Inflammatory macrophage treated with lipopolysaccharide for 4 hours (primary cell): ENCODE measurements at regions not wholly inside any gene's neighbourhood (a gene's known extent, or its start where the extent isn't known, plus 50 kb on each side); places are given as distances from the start of the nearest gene placed in this dataset.
A peak's percentile ranks its signal among the peaks of the same experiment; 100 is the strongest.

ENCODE experiments used
- DNase-seq: peaks from one replicate; pipeline ENCODE4 v3.0.0-alpha.2; 2020

DNA sequence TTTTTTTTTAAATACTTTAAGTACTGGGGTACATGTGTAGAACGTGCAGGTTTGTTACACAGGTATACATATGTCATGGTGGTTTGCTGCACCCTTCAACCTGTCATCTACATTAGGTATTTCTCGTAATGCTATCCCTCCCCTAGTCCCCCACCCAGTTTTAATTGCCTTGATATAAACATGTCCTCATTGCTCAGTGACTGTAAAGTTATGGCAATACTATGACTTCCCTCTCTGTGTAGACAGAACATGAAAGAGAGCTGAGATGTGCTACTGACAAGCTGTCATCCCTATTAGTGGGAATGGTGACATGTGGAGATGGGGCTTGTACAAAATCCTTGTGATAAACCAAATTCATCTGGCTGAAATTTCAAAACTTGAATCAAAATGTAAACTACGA, 449.7 kb upstream of the TRIB2 start:
- DNase-seq = no peak

DNA sequence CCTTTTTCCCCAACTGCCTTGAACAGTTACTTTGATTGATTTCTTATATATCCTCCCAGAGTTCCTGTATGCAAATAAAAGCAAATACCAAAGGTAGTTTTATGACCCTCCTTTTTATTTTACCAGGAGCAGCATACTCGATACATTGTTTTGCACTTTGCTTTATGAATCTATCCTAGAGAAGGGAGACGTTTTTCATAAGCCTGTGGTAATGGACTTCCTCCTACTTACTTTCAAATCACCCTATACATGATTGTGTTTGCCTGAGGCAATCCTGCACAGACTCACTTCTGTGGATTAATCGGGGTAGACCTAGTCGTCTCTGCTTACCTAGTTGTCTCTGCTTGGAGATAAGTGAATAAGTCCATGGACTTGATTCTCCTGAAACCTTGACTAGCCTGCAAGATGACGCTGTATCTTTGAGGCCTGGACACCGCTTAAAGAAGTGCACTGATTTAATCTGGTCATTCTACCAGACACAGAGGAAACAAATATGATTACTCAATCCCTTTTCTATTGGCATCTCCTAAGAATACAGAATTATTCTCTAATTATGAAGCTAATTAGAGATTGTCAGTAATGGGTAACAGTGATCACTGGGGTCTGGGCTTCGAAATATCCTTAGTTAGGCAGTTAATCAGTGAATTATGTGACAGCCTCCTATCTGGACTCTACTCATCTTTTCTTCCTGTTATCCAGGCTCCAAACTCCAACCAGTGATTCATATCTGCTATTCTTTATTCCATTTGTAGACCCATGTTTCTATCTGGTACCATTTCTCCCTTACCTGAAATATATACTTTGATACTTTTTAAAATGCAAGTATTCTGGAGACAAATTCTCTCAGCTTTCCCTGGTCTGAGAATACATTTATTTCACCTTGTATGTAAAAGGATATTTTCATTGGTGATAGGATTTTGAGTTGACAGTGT, 447.4 kb upstream of the TRIB2 start:
- peak; percentile 17 for DNase-seq

DNA sequence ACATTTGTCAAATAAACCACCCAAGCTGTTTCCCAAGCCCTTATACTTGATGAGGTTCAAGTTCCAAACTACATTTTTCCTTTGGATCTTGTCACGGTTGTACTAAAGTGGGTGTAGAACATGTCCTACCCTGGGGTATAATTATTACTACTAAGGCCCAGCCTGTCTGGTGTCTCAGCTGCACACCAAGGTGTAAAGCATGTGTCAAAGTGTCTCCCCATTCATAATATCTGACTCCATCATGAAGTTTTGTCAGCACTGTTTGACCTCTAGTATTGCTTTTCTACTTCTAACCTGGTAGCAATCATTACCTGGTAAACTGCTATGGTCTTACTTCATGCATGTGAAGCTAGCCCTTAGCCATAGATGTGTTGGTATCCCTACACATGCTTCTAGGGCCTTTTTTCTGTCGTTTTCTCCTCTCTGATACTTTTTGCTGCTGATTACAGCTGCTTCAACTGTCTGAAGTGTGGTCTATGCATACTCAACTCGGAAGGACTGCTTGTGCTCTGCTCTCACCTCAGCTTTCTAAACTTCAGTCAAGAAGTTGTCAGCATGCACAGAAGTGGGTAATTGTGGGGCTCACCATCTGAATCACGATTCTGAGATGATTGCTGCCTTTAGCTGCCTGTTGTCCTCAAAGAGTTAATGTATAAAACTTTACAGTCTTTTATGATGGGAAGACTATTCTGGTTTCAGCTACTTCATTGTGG, 445.7 kb upstream of the TRIB2 start:
- no peak for DNase-seq

DNA sequence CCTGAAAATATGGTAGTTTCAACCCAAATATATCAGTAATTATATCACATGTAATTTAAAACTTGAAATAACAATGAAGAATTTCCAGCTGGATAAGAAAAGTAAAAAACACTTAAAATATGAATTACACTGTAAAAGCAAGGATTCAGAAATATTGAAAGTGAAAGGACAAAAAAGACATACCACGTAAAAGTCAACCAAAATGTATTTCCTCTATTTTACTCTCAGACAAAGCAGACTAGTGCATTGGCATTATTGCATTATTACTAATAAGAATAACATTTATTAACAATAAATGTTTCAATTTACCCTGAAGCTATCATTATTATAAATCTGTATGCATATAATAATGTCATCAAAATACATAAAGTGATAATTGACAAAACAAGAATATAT, 445.1 kb upstream of the TRIB2 start:
- peak; percentile 72 for DNase-seq

DNA sequence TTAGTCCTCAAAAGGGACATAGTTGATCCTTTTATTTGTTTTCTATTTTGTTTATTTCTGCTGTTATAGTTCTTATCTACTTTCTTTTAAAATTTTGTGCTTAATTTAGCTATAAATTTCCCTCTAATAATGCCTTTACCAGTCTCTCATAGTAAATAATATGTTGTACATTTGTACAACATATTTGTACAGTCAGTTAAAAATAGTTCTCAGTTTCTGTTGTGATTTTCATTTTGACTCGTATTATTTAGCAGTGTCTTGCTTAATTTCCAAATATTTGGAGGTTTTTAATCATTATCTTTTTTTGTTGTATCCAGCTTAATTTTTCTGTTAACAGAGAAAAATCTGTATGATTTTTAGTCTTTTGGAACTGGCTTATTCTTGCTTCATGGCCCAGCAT, 443.6 kb upstream of the TRIB2 start:
- DNase-seq = no peak

DNA sequence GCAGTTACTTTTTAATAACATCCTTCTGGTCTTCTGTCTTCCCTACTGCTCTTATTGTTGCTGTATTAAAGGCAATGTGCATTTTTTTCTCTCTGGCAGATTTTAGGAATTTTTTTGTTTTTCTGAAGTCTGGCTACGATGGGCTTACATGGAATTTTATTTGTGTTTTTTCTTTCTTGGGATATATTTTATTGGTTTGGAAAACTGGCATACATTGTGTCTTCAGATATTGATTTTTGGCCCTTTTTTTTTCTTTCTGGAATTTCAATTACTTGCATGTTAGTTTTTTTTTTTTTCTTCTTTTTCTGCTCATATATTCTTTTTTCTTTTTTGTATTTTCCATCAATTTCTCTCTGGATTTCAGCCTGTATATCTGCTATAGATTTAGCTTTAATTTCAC, 442.1 kb upstream of the TRIB2 start:
- no peak for DNase-seq

DNA sequence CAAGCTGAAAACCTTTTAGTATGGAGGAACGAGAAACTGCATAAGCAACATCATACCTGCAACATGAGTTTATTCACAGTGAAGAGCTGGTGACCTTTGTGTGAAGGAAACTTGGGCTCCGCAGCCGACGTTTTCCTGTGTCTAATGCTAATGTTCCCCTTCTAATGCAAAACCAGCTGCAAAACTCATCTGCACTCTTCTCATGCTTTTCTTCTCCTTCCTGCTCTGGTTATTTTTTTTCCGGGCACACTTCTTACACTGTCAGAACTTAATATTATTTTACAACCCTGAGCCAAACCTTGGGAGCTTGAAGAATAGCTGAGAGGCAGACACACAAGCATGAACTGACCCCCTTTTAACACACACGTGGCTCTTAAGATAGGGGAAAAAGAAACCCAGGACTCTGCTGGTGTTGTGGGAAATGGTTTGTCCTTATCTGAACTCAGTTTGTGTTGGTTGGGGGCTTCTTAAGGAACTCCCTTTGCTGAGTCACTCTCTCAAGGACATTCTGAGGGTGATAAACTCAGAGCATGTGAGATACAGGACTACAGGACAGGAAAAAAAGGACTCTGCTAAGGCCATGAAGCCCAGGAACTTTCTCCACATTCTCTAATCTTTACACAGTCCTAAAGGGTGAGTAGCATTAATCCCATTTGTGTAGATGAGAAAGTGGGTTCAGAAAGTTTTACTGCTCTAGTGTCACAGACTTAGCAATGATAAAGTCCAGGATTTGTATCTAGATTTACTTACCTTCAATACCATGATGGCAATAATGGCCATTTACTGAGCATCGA, 439.3 kb upstream of the TRIB2 start:
- DNase-seq = no peak

DNA sequence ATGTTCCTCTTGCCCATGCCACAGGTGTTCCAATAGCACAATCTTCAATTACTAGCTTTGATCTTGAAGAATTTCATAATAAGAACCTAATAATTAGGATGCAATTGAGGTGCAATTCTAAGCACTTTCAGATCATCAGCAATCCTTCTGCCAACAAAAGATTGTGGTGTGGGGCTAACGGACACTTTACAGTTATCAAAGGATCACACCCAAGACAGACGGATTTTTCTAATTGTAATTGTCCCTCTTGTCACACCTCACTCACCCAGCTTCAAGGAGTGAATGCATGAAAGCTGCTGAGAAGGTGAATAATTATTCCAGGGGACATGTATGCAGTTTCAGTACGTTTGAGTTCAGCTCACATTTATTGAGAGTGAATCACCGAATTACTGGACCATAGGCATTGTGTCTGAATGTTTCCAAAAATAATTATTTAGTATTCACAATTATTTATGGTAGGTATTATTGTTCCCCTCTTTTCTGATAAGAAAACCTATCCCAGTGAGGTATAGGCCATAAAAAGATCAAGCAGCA, 438.5 kb upstream of the TRIB2 start:
- no peak for DNase-seq

DNA sequence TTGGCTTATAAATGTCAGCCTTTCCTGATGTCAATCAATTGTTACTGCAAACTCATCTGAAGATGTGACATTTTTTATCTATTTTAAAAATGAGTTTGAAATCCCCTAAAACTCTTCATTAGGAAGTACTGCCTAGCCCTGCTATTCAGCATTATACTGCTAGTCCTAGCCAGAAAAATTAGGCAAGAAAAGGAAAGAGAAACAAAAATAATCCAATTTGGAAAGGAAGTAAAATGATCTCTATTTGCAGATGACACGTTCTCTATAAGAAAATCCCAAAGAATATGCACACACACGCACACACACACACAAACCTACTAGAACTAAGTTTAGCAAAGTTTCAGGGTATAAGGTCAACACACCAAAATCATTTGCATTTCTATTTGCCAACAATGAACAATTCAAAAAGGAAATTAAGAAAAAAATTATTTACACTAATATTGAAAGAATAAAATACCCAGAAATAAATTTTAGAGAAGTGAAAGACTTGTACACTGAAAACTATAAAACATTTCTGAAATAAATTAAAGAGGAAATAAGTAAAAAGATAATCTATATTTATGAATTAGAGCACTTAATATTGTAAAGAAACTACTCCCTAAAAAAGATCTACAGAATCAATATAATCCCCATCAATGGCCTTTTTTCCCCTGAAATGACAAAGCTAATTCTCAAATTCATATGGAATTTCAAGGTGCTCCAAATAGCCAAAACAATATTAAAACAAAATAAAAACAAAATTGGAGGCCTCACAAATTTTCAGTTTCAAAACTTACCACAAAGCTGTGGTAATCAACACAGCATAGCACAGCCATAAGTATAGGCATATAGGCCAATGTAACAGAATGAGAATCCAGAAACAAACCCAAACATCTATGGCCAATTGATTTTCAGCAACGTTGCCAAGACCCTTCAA, 433.7 kb upstream of the TRIB2 start:
- DNase-seq = peak; percentile 13

DNA sequence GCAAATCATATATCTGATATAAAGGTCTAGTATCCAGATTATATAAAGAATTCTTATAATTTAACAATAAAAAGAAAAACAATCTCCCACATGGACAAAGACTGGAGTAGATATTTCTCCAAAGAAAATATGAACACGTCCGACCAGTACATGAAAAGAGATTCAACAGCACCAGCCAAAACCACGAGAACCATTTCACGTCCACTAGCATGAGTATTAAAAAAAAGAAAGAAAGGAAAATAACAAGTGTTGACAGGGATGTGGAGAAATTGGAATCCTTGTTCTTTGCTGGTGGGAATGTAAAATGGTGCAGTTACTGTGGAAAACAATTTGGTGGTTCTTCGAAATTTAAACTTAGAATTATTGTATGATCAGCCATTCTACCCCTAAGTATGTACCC, 432.7 kb upstream of the TRIB2 start:
- no peak for DNase-seq

DNA sequence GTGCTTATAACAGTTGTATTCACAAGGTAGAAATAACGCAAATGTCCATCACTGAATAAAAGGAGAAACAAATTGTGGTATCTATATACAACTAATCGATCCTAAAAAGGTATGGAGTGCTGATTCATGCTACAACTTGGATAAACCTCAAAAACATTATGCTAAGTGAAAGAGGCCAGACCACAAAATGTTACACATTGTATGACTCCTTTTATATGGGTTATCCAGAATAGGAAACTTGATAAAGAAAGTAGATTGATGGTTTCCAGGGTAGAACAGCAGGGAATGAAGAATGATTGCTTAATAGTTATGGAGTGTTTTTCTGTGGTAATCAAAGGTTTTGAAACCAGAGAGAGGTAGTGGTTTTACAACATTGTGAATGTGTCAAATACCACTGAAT, 432.2 kb upstream of the TRIB2 start:
- peak; percentile 32 for DNase-seq

DNA sequence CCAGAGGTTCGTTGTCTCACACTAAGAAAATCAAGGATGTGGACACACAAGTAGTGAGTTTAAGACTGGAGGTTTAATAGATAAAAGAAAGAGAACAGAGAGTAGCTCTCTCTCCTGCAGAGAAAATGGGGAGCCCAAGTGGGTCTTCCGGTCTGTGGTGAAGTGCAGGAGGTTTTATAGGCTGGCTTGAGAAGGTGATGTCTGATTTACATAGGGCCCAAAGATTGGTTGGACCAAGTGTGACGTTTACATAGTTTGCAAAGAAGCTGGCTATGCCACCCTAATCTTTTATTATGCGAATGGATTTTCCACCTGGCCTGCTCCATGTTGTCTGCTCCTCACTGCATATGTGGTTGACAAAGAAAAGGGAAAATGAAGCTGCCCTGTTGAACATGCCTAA, 430.4 kb upstream of the TRIB2 start:
- no peak for DNase-seq

DNA sequence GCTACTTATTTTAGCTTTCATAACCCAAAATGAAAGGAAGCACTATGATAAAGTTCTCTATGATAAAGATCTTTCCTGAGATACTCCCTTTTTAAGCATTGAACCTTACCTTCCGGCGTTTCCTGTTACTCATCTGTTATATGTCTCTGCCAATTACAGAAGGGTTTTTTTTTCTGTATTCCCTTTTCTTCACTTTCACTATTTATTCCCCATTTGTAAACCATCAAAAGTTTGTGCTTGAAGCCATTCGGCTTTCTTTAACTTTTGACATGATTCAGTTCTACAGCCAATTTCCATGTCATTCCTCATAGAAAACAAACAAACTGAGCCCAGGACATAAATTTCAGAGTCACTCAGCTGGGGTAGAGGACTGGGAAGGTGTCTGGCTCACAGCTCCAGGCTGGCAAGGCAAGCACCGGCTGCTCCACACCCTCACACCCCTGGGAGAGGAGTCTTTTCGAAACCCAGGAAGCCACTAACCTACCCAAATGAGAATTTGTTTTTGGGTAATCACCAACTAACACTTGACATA, 429.4 kb upstream of the TRIB2 start:
- DNase-seq = no peak

DNA sequence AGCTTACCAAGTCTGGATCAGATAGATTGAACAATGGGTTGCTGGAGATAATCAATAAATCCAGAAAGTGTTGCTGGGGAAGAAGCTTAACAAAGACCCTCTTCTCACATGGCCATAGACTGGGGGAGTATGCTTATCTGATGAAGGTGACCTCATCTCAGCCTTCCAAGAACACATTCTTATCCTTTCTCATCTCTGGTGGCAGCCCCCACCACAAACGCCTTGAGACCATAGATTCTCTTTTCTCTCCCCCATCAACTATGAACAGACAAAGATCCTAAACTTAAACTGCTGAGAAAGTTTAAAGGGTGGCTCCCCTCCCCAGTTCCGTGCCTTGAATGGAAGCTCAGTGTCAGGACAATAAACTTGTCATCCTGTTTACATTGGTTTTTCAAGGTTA, 428.7 kb upstream of the TRIB2 start:
- no peak for DNase-seq

DNA sequence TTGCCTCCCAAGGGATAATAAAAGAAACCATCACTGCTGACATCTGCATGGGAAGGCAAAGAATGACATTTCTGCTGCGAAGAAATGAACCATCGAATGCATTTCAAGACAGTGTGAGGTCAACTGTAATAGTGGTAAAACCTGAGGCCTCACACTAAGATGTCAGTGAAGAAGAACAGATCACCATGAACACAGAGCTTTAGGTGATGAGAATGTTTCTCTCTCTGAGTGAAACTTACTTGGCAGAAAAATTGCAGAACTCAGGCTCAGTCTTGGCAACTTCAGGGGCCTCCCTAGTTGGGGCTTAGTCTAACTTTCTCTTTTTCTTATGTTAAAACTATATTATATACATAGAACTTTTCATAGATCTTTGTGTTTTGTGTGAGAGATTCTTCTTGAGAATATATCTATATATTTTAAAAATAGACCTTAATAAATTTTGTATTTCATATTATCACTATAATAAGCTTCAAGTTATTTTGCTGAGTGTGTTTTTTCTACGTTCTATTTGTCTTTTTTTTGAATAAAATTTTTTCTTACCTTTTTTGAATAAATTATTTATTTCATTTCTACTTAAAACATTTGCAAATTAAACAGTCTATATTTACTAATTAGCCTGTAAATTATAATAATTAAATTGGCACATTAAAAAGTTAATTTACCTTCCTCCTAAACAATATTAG, 427.5 kb upstream of the TRIB2 start:
- no peak for DNase-seq

DNA sequence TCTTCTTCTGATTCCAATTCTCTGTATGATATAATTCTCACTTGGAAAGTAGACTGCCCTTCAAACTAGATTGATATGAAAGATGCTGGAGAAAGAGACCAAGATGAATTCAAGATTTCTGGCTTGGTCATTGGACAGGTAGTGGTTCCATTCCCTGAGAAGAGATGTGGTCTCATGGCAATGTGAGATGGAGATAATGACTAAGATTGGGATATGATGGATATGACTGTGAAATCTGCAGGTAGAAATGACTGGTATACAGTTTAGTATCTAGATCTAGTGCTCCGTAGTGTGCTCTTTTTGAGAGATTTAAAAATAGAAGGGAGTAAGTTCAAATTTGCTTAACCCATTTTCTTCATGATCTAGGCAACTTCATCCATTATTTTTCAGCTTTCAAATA, 425.4 kb upstream of the TRIB2 start:
- DNase-seq = no peak

DNA sequence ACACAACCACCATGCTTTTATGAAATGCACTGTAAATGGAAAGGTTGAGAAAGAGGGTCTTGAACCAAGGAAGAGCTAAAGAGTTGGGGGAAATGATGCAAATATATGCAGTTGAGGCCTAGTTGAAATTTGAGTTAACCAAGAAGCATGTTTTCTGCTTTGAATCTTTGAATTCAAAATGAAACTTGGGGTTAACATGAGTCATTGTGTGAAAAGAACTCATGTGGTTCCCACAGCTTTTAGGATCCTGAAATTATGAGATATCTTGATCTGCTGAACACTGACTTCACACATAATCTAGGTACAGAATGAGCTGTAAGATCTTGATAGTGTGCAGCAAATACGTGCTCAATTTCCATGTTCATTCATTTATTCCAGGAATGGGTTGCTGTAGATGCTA, 422.9 kb upstream of the TRIB2 start:
- DNase-seq = peak; percentile 14

DNA sequence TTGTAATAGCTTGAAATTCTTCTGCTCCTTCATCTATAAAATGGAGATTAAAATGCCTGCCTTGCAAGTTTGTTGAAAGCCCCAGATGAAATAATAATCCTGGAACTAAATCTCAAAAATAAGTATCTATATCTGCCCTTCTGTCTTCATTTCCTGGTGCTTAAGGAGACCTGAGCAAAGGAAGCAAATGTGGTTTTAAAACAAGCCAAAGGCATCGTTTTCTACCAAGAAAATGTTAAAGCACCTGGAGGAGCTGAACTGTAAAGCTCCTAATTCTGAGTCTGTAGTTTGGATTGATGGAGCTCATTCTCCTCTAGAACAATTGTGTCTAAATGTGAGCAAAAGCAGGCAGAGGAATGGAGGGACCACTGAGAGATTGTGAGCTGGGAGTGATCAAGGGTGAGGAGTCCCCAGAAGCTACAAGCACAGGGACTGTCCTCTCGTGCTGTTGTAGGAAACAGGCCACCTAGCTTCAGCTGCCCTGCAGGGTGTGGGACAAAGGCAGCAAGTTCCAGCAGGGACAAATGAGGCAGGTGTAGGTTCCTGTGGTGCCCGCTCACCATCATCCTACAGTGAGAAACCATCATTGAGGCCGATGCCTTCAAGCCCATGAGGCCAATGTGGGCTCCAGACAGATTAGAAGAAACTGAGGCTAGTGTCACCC, 420.7 kb upstream of the TRIB2 start:
- no peak for DNase-seq

DNA sequence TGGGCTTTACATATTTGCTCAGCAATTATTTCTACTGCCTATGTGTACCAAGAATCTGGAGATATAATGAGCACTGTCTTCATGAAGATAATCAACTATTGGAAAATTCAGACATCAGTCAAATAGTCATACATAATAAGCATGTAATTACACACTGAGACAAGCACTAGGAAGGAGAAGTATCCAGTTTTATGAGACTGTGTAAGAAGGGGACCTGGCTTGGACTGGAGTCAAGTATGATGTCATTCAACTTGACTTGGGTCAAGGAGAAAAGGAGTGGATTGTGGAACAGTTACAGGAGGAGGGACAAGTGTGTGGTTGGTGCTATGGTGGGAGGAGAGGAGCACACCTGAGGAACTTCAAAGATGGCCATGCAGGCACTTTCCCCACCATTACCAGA, 419.8 kb upstream of the TRIB2 start:
- no peak for DNase-seq

DNA sequence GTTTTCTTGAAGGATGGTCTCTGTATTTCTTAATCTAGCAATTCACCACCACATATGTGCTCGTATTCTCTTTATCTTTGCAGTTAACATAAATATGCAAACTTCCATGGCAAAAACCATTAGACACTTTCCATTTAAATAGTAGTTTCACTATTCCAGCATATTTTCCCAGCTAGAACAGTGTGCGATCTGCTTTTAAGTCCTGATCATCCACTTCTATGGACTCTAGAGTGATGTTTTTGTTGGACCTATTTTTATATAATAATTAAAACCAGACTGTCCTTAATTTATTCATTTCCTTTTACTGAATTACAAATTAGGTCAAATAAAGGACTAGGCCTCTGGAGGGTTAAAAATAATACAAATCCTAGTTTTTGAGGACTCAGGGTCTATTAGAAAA, 418.4 kb upstream of the TRIB2 start:
- no peak for DNase-seq

DNA sequence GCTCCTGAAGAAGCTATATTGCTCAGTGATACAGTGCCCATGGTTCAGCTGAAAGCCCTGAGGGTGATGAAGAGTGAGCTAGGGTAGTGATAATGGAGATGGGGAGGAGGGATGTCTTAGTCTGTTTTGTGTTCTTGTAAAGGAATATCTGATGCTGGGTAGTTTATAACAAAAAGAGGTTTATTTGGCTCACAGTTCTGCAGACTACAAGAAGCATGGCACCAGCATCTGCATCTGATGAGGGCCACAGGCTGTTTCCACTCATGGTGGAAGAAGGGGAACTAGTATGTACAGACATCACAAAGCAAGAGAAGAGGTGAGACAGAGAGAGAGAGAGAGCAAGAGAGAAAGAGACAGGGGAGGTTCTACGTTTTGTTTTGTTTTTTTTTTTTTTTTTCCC, 417.3 kb upstream of the TRIB2 start:
- DNase-seq = no peak
